K562 (cell line): ENCODE measurements at regions not wholly inside any gene's neighbourhood (a gene's known extent, or its start where the extent isn't known, plus 50 kb on each side); places are given as distances from the start of the nearest gene placed in this dataset.

Source experiments
- ATAC-seq: fragments of 200-7000 bp; cut with Tn5 transposase; 3 replicates; pipeline ENCODE4 v1.9.1; 2020; ENCODE audit warnings: moderate library complexity
- BruUV-seq: library from RNA; stranded (reverse); fragments of 400-500 nt; replicated peaks from 2 replicates; lab custom pipeline; 2021; lab: Mats Ljungman, UMichigan
- CTCF ChIA-PET: fragments of 300-600 bp; formaldehyde crosslinking; extraction: SDS; loops from one replicate; lab custom pipeline; 2021; ENCODE audit warnings: low intra/inter-chr PET ratio; lab: Yijun Ruan, JAX
- POLR2A ChIA-PET: fragments of 300-600, 350-650 bp; sonication (Branson Sonifier 250); formaldehyde crosslinking; extraction: SDS; loops from one replicate; lab custom pipeline; 2021; ENCODE audit warnings: antibody characterized with exemption, inconsistent platforms; lab: Yijun Ruan, JAX
- DNase-seq, 4 experiments: peaks; one replicate each; pipeline versions ENCODE4 v3.0.0 to v3.0.0-alpha.2; 2011 to 2018; ENCODE audit warnings: low spot score in 3 of 4, mixed read lengths in 3 of 4; ENCODE audit errors: extremely low read depth in 1 of 4
- FAIRE-seq: peaks from 2 replicates; lab custom pipeline; 2011; peaks lifted over from hg19 to GRCh38; lab: Jason Lieb, UNC
- H2AFZ ChIP-seq: 2 replicates; pipeline ENCODE4 v1.6.0; 2011; ENCODE audit warnings: low read depth, low read length, control low read depth, inconsistent platforms
- H3K27ac ChIP-seq: fragments of 200-600 bp; 3 replicates; pipeline ENCODE4 v1.8.0; 2011; ENCODE audit warnings: low read depth, mild to moderate bottlenecking, control low read depth, inconsistent platforms, low read length, moderate library complexity, mixed read lengths; ENCODE audit errors: extremely low read depth
- H3K27me3 ChIP-seq, 2 experiments: fragments of 300-600 bp in 1 of 2; 2 replicates in 1 of 2; 3 replicates in 1 of 2; pipeline versions ENCODE4 v1.6.0 to v1.8.0; 2011; ENCODE audit warnings: inconsistent platforms in 2 of 2, low read length in 2 of 2, mild to moderate bottlenecking in 1 of 2, mixed read lengths in 1 of 2, moderate library complexity in 1 of 2; ENCODE audit not compliant: control insufficient read depth in 2 of 2, insufficient read depth in 2 of 2
- H3K36me3 ChIP-seq: fragments of 300-600 bp; 3 replicates; pipeline ENCODE4 v1.8.0; 2011; ENCODE audit warnings: mild to moderate bottlenecking, low read length, inconsistent platforms; ENCODE audit not compliant: control insufficient read depth, insufficient read depth
- H3K4me1 ChIP-seq, 2 experiments: fragments of 200-600 bp in 1 of 2; replicated peaks in 1 of 2; 2 replicates in 1 of 2; 3 replicates in 1 of 2; pipeline versions ENCODE4 v1.5.1 to v1.8.0; 2011; ENCODE audit warnings: inconsistent platforms in 2 of 2, low read length in 2 of 2, mild to moderate bottlenecking in 1 of 2, mixed read lengths in 1 of 2, moderate library complexity in 1 of 2; ENCODE audit not compliant: control insufficient read depth in 2 of 2, insufficient read depth in 2 of 2
- H3K4me2 ChIP-seq: 2 replicates; pipeline ENCODE4 v1.6.1; 2011; ENCODE audit warnings: low read length, control low read depth, inconsistent platforms, mixed read lengths; ENCODE audit not compliant: insufficient read depth
- H3K4me3 ChIP-seq: fragments of 200-600 bp; sonication (generic), shearing (Covaris generic); 2 replicates; pipeline ENCODE4 v1.5.1; 2016; ENCODE audit warnings: control low read depth, inconsistent platforms
- H3K79me2 ChIP-seq: fragments of 200-600 bp; 3 replicates; pipeline ENCODE4 v1.8.0; 2011; ENCODE audit warnings: low read length, inconsistent platforms; ENCODE audit not compliant: control insufficient read depth, insufficient read depth
- H3K9ac ChIP-seq, 2 experiments: 2 replicates each; pipeline versions ENCODE4 v1.6.0 to v1.6.1; 2011; ENCODE audit warnings: low read depth in 2 of 2, low read length in 2 of 2, control low read depth in 1 of 2, inconsistent platforms in 1 of 2, mild to moderate bottlenecking in 1 of 2, mixed read lengths in 1 of 2; ENCODE audit not compliant: insufficient read depth in 1 of 2
- H3K9me1 ChIP-seq: one replicate; pipeline ENCODE4 v1.6.0; 2011; ENCODE audit warnings: inconsistent platforms, mild to moderate bottlenecking, low read length, moderate library complexity; ENCODE audit not compliant: control insufficient read depth, insufficient read depth
- H3K9me3 ChIP-seq: replicated peaks from 2 replicates; pipeline ENCODE4 v1.5.1; 2011; ENCODE audit warnings: low read depth, low read length, inconsistent platforms; ENCODE audit not compliant: control insufficient read depth, insufficient read depth
- H4K20me1 ChIP-seq: replicated peaks from 2 replicates; pipeline ENCODE4 v1.6.1; 2011; ENCODE audit warnings: low read length, inconsistent platforms, mixed read lengths; ENCODE audit not compliant: control insufficient read depth, insufficient read depth
- ATF3 ChIP-seq, 2 experiments: fragments of 450-650 bp in 1 of 2; sonication (generic) in 1 of 2; formaldehyde crosslinking in 1 of 2; IDR thresholded peaks in 1 of 2; conservative IDR thresholded peaks in 1 of 2; 2 replicates each; pipeline versions ENCODE4 v1.6.1 to v1.8.1; 2016 to 2023; ENCODE audit warnings: mild to moderate bottlenecking in 2 of 2, moderate library complexity in 2 of 2, inconsistent platforms in 1 of 2, missing genetic modification reagents in 1 of 2
- FOSL1 ChIP-seq: fragments of 200-800 bp; sonication (Bioruptor generic); conservative IDR thresholded peaks from 2 replicates; pipeline ENCODE4 v1.6.1; 2016; ENCODE audit warnings: missing genetic modification characterization, missing compliant biosample characterization
- GABPB1 ChIP-seq: sonication (generic); formaldehyde crosslinking; IDR thresholded peaks from 2 replicates; pipeline ENCODE4 v1.8.0; 2022; ENCODE audit warnings: mild to moderate bottlenecking, missing genetic modification reagents
- GTF2E2 ChIP-seq: fragments of 200-800 bp; sonication (Bioruptor generic); IDR thresholded peaks from 2 replicates; pipeline ENCODE4 v1.6.1; 2016; ENCODE audit warnings: missing genetic modification characterization, missing compliant biosample characterization
- HDAC2 ChIP-seq: fragments of 450-650 bp; IDR thresholded peaks from 2 replicates; pipeline ENCODE4 v1.6.1; 2016; ENCODE audit warnings: mild to moderate bottlenecking
- LARP7 ChIP-seq: fragments of 450-650 bp; IDR thresholded peaks from 2 replicates; pipeline ENCODE4 v1.6.1; 2016
- PRMT5 ChIP-seq: sonication (generic); formaldehyde crosslinking; IDR thresholded peaks from 2 replicates; pipeline ENCODE4 v1.5.0; 2020; ENCODE audit warnings: missing genetic modification reagents
- SFPQ ChIP-seq: fragments of 200-400 bp; formaldehyde crosslinking; IDR thresholded peaks from 2 replicates; pipeline ENCODE4 v1.6.1; 2017; ENCODE audit warnings: mild to moderate bottlenecking, low read depth, low read length, moderate library complexity
- ZKSCAN1 ChIP-seq: fragments of 150-350 bp; IDR thresholded peaks from 2 replicates; pipeline ENCODE4 v1.6.1; 2016; ENCODE audit warnings: low read depth, low read length
- in situ Hi-C: fragments of 300-500 bp; cut with MboI; formaldehyde crosslinking; loops from 4 replicates; pipeline ENCODE4 v1.15.0; 2018; ENCODE audit warnings: inconsistent platforms, mixed read lengths
- intact Hi-C: fragments of 100-400 bp; cut with micrococcal nuclease; formaldehyde crosslinking; loops from 2 replicates; pipeline ENCODE4 v1.14.2; 2022

- FAIRE-seq = no peak
- Histone ChIP-seq H3K4me2 (no peak overlapping the region), H3K4me1 (no peaks in the 10 kb centered on the region), H3K4me3 (no peak overlapping the region), H3K9me1 (no peaks in the 10 kb centered on the region), H3K9me3 (no peaks in the 10 kb centered on the region)
- BruUV-seq = no TSS peak
- no peak for ATAC-seq
- CTCF ChIA-PET = no interaction called here
- no peak for DNase-seq
- TF ChIP-seq FOSL1 (tag) = no peak
- TF ChIP-seq ATF3 (IDR thresholded peaks at IDR 0.05) = no peak
- TF ChIP-seq ATF3 (CRISPR knock-in tag; conservative IDR thresholded peaks at IDR 0.05) = no peak
- TF ChIP-seq HDAC2 = no peak
- no peak for TF ChIP-seq GTF2E2 (tag)
- TF ChIP-seq SFPQ = no peak
- TF ChIP-seq LARP7 = no peak
- no peak for TF ChIP-seq GABPB1 (CRISPR knock-in tag)
- no peak for TF ChIP-seq ZKSCAN1
- TF ChIP-seq PRMT5 (CRISPR knock-in tag) = no peak
- TF ChIP-seq, all 486 proteins: peak for 0
- Histone ChIP-seq H3K27me3 (no peaks in the 10 kb centered on the region), H3K79me2 (no peaks in the 10 kb centered on the region), H3K36me3 (no peaks in the 10 kb centered on the region), H3K9ac (no peak overlapping the region), H3K27ac (no peak overlapping the region), H2AFZ (no peak overlapping the region), H4K20me1 (no peaks in the 10 kb centered on the region)
- in situ Hi-C loops = no loop called here
- intact Hi-C loops = no loop called here
- POLR2A ChIA-PET = no interaction called here
Observed at GRCh38 chr4:17142232-17142711, 243.8 kb upstream of the LDB2 start.
